ENCODE measurements at regions not wholly inside any gene's neighbourhood (a gene's known extent, or its start where the extent isn't known, plus 50 kb on each side); places are given as distances from the start of the nearest gene placed in this dataset.

GRCh38 chr9:89756891-89757537 lies 152.2 kb downstream of the GADD45G start:
- no peak for TF ChIP-seq CTCF (tag by site-specific recombination; IDR thresholded peaks at IDR 0.05)
- no peak for TF ChIP-seq GLIS1 (tag by site-specific recombination; IDR thresholded peaks at IDR 0.05)
